NCI-H1048 (cell line): ENCODE measurements at regions not wholly inside any gene's neighbourhood (a gene's known extent, or its start where the extent isn't known, plus 50 kb on each side); places are given as distances from the start of the nearest gene placed in this dataset.
"Not testable (repeated sequence)": the region's sequence is repeated elsewhere in the genome, so short reads cannot be mapped to it uniquely, and the experiment has no call there.

Experiments used
- DNase-seq: peaks from one replicate; lab custom pipeline; 2025; lab: John Stamatoyannopoulos, UW

DNA sequence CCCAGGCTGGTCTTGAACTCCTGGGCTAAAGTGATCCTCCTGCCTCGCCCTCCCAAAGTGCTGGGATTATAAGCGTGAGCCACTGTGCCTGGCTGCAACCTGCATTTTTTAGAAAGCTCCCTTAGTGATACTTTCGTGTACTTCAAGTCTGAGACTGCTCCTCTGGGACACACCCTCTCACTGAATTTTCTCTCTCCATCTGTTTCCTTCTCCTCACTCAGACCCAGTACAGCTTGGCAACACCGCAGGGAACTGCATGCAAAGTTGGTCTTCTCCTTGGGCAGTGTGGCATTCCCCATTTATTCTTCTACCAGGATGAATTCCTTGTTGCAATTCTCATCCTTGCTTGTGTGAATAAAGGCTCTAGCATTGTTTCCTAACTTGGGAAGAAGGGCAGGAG, 175.9 kb downstream of the LPIN1 start:
- DNase-seq: no peak

DNA sequence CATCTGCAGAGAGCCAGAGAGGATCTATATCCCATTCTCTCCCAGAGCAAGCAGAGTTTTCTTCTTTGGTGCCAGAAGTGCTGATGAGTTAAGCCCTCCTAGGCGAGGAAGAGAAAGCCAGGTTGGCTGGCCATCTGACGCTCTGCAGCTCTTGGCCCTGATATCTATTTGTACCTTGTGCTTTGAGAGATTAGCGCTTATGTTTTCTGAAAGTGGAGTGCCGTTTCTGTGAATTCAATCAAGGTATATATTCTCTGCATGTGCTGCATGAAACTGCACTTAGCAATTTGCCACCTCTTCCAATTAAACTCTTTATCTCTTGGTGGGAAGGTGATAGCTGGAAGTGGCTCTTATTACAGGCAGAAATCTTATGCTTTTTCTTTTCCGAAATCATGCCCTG, 177.5 kb downstream of the LPIN1 start:
- no peak for DNase-seq

DNA sequence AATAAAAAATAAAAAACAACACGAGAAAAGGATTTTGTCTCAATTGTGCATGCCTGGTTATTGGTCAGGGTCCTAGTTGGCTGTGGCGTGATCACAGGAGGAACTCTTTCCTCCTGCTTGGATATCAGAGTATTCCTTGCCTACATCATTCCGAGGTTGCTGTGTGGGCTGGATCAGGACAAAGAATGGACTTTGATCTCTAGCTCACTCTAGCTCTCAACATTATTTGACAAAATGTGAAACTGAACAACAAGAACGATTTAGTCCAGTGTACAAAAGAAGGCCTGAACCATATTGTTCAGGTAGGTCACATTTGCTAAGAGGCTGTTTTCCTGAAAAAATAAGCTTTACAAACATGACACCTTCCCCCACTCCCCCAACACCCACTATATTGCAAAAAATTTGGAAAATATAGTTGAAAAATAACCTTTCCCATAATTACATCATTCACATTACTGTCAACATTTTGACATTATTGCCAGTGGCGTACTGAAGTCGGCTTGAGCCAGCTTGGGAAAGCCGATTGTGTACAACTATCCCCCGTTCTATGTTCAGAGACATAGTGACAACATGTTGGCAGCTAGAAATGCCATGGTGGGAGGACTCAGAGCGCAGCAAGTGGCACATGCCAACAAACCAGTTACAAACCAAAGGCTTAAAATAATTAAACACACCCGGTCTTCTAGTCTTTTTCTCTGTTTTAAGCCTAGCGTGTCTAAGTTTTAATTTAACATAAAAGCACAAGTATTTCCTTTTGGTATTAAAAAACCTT, 179.0 kb downstream of the LPIN1 start:
- DNase-seq: no peak

- no peak for DNase-seq
Measured at GRCh38 chr2:11930211-11930761, 183.9 kb downstream of the LPIN1 start.

DNA sequence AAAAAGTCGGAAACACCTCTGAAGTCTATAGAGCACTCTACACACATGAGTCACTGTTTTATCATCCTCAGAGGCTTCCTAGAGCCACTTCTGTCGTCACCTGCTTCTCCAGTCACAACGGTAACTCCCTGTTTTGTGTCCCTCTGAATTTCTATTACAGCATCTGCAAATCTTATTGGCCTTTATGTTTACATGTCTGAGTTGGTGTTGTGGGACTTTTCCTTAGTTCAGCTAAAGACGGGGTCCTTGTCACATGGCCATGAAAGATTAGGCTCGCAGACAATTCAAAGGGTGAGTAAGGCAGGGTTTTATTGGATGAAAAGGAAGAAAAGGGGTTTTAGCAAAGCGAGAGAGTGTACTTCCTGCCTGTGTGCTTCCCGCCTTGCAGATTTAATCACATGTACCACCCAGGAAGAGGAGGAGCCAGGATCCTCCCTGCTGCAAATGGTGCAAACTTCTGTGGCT, 185.6 kb downstream of the LPIN1 start:
- DNase-seq: no peak

DNA sequence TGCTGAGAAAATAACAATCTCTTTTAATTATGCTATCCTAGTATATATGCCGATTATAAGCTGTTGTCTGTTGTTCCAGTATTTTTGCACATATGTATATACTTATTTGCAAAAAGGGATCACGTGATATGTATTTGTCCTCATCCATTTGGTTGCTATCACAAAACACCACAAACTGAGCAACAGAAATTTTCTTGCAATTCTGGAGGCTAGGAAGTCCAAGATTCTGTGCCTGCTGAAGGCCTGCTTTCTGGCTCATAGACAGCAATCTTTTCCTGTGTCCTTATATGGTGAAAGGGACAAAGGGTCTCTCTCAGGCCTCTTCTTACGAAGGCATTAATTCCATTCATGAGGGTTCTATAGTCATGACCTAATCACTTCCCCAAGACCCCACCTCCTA, 186.5 kb downstream of the LPIN1 start:
- no peak for DNase-seq

GRCh38 chr2:11933854-11934253, 187.4 kb downstream of the LPIN1 start:
- DNase-seq: no peak

DNA sequence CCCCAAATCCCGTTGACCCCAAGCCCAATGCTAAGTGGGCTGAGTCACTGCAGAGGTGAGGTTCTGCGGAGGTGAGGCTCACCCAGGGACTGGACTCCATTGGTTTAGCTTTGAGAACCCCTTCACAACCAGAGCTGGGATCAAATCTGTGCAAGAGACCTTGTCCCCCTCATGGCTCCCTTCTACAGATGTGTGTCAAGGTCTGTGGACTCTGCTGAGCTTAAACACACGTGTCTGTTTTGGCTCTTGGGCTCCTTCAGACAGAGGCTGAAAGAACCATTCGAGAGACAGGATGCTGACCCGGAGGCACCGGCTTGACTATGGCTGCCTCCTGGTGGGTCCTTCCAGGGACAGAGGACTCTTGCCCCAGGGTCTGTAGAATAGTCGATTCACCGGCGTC, 190.3 kb downstream of the LPIN1 start:
- no peak for DNase-seq

DNA sequence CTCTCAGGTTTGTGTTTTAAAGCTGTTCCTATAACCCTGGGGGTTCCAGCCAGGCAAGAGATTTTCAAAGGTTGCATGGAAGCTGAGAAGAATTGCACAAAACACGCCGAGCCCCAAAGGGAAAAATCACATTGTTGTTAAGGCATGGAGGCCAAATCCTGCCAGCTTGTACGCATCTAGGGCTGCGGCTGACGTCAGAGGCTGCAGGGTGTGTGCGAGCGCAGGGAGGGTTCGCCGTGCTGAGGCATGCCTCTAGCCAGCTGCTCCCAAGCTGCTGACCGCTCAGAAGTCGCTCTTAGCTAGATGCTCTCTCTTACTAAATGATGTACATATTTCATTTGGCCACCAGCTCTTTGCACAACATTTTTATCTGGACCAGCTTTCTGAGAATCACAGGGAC, 191.8 kb downstream of the LPIN1 start:
- no peak for DNase-seq

DNA sequence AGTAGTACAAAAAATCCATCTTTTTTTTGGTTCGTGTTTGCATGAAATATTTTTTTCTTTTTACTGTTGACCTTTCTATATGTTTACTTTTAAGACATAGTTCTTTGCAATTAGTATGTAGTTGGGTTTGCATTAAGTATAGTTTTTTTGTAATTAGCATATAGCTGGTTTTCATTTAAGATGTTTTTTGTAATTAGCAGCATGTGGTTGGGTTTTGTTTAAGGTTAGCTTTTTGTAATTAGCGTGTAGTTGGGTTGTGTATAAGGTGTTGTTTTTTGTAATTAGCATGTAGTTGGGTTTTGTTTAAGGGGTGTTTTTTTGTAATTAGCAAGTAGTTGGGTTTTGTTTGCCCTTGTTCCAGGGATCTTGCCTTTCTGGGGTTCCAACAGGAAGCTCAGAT, 193.1 kb downstream of the LPIN1 start:
- DNase-seq: no peak

DNA sequence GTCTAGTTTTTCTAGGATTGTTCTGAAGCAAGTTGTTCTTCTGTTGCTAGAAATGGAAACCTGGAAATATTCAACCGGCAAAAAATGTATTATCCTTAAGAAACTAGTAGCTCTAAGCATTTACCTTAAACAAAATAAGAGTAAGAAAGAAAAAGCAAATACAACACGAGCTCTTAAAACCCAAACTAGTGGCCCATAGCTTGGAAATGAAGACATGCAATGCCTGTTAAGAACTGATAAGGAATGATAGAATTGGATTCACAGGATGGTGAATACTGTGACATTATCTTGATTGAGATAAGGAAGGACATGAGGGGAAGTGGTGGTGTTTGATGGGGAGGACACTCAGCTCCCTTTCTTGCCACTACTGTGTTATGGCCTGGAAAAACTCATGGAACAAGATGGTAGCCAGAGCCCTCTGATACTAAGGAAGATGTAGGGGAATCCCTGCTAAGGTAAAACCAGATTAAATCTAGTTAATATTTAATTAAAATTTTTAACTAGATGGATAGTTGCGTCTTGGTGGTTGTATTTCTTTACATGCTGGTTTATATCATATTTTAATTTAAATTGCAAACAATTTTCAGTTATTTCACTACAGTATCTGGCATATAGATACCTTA, 193.8 kb downstream of the LPIN1 start:
- no peak for DNase-seq

DNA sequence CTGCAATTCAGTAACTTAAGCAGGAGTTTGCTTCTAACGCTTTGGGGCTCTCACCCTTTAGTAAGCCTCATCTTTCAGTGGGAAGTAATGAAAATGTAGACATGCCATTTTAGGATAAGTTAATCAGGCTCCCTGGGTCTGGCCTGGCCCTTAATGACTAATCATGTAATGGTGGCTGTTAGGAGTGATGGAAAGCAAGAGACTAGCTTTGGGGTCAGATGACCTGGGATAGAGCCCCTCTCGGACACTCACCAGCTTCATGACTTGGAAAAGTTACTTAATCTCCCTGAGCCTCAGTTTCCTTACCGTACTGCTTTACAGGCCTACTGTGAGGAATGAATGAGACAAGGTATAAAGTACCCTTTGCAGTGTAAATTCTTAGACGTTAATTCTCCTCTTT, 194.4 kb downstream of the LPIN1 start:
- DNase-seq: no peak

DNA sequence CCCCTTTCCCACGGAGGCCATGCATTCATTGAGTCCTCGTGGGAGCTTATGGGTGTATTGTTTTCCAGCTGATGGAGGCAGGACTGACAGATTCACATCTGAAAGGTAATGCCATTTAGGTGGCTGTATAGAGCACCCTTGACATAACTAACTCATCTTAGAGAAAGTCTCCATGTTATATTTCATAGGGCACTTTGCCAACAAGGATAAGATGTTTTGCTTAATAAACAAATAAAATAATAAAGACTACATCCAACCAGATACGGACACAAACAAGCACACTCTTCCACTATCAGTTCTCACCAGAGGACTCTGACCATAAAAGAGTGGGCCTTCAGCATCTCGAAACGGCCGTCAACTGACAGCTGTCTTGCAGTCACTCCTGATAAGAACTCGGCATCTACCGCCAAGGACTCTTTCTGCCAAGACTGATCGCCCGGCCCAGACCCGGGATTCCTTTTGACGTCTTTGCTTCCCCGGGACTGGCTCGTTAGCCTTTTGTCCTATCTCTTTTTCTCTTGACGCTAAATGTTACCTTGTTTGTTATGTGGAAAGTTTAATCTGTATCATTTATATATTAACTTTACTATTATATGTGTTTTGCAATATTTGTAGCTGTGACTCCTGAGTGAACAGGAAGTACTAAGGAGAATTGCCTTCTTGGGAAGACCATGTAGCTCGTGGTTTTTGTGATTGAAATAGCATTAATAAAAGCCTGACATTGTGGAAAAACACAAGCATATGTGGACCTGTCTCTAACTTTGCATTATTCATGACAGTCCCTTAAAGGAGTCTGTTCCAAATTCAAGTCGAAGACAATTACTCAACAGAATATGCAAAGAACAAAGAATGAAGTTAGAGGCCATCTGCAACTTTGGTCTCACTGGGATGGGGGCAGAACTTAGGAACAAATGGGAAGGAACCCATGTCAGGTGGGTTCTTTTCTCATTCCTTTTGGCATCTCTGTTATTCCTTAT, 195.1 kb downstream of the LPIN1 start:
- no peak for DNase-seq

DNA sequence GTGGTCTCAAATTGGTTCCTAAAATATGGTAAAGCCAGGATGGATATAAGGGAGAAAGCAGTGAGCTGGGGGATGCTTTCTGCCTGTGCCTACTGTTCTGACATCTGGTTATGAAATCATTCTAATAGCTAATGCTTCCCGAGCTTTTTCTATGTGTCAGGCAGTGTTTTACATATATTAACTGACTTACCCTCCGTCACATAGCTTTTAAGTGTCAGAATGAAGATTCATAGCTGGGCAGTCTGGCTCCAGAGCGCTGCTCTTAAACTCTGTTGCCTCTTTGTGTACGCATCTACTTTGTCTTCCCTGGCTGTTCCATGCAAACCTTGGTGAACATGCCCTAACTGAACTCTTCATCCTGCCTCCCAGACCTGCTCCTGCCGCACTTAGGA, 195.7 kb downstream of the LPIN1 start:
- no peak for DNase-seq

DNA sequence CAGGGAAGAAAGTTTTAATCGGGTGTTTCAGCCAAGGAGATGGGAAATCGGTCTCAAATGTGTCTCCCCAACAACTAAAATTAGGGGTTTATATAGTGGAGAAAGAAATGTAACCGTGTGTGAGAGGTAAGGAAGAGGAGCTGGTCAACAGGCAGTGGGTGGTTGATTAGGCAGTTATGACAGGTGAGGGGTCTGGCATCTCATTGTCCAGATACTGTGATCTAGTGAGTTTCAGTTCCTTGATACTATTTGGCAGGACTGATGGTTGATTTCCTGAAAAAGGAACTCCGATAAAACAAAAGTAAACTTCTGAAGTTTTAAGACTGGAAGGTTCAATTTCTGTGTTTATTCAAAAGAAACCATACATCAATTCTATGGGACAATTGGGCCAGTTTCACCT, 197.9 kb downstream of the LPIN1 start:
- no peak for DNase-seq

DNA sequence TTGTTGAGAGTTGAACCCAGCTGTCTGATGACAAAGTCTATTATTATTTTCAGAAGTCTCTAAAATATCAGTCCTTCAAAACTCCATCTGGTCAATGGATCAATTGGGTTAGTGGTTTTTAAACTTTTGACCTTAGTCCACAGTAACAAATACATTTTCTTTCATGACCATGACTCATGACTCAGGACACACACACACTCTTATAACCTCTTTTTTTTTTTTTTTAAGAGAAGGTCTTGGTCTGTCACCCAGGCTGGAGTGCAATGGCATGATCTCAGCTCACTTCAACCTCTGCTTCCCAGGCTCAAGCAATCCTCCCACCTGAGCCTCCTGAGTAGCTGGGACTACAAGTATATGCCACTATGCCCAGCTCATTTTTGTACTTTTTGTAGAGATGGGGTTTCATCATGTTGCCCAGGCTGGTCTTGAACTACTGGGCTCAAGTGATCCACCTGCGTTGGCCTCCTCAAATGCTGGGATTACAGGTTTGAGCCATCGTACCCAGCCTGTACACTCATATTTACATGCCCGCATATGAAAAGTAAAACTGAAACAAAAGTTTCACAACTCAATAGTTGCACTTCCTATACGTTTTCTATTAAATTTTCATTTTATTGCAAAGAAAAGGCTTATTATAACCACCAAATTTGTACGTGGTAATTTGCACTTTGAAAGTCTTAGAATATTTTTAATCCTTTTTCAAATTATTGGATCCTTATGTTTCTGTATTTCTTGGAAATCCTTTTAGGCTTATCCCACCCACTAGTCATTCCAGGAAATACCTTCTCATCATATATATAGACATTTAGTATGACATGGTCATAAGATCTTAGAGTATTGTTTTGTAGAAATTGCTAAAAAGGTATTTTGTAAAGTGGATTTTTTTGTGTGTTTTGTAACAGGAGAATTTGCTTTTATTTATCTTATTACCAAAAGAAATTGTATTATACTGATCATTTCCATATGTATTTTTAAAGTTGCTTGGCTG, 199.0 kb downstream of the LPIN1 start:
- no peak for DNase-seq

DNA sequence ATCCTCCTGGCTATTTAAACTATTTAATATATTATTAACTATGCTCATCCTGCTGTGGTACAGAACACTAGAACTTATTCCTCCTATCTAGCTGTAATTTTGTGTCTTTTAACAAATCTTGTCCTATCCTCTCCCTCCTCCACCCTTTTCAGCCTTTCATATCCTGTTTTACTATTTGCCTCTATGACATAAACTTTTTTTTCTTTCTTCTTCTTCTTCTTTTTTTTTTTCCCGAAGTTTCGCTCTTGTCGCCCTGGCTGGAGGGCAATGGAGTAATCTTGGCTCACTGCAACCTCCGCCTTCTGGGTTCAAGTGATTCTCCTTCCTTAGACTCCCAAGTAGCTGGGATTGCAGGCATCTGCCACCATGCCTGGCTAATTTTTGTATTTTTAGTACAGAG, 201.5 kb downstream of the LPIN1 start:
- DNase-seq: no peak

GRCh38 chr2:11949732-11950523, 203.5 kb downstream of the LPIN1 start:
- DNase-seq: no peak

DNA sequence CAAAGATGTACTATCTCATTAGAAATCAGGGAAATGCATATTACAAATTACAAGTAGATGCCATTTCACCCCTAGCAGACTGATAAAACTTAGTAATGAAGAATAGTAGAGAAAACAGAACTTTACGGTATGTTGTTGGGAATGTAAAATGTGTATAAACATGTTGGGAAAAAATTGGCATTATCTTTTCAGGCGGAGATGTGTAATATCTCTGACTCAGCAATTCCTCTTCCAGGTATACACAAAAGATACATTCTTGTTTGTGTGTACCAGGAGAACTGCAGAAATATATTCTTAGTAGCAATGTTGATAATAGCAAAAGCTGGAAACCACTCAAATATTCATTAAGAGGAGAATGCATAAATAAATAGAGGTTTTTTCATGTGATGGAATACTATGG, 204.5 kb downstream of the LPIN1 start:
- no peak for DNase-seq

DNA sequence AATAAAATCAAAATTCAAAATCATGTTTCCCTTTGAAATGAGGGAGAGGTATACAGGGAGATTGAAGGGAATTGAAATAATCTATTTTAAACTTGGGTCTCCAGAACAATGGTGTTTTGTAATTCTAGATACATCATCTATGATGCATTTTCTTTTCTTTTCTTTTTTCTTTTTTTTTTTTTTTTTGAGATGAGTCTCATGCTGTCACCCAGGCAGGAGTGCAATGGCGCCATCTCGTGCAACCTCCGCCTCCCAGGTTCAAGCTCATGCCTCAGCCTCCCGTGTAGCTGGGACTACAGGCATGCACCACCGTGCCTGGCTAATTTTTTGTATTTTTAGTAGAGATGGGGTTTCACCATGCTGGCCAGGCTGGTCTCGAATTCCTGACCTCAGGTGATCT, 205.1 kb downstream of the LPIN1 start:
- not testable (repeated sequence) for DNase-seq
